Loucy (cell line): ENCODE measurements at regions not wholly inside any gene's neighbourhood (a gene's known extent, or its start where the extent isn't known, plus 50 kb on each side); places are given as distances from the start of the nearest gene placed in this dataset.

Source experiments
- CTCF ChIP-seq: fragments of 200-600 bp; sonication (generic); conservative IDR thresholded peaks from 2 replicates; pipeline ENCODE4 v1.5.1; 2014; ENCODE audit warnings: mild to moderate bottlenecking, antibody characterized with exemption, low read length
- EZH2phosphoT487 ChIP-seq: fragments of 200-600 bp; IDR thresholded peaks from 2 replicates; pipeline ENCODE4 v1.6.1; 2018; ENCODE audit warnings: antibody characterized with exemption, mild to moderate bottlenecking, moderate library complexity, borderline replicate concordance

- TF ChIP-seq CTCF (no peak), EZH2phosphoT487 (no peak)
Measured at GRCh38 chr6:133680994-133681393, 207.9 kb upstream of the TCF21 start.
